H1 (cell line): ENCODE measurements at regions not wholly inside any gene's neighbourhood (a gene's known extent, or its start where the extent isn't known, plus 50 kb on each side); places are given as distances from the start of the nearest gene placed in this dataset.

Experiments used
- CTCF ChIA-PET: fragments of 300-600 bp; sonication (Branson Sonifier 250); formaldehyde crosslinking; loops from one replicate; lab custom pipeline; 2021; ENCODE audit not compliant: partially characterized antibody; lab: Charles Lee
- POLR2A ChIA-PET: fragments of 300-600 bp; sonication (Branson Sonifier 250); formaldehyde crosslinking; loops from one replicate; lab custom pipeline; 2021; ENCODE audit warnings: inconsistent platforms; ENCODE audit not compliant: partially characterized antibody; lab: Charles Lee
- DNase-seq, 2 experiments: peaks; one replicate each; pipeline versions ENCODE4 v3.0.0 to v3.0.0-alpha.2; 2010 to 2022; ENCODE audit warnings: low spot score in 2 of 2, low read depth in 1 of 2, mixed read lengths in 1 of 2
- FAIRE-seq: peaks from 2 replicates; lab custom pipeline; 2011; peaks lifted over from hg19 to GRCh38; lab: Jason Lieb, UNC
- H2AFZ ChIP-seq: 2 replicates; pipeline ENCODE4 v1.8.1; 2012; ENCODE audit warnings: low read length, inconsistent platforms
- H2AK5ac ChIP-seq: 2 replicates; pipeline ENCODE4 v1.6.1; 2013; ENCODE audit warnings: low read depth, low read length
- H2BK120ac ChIP-seq: replicated peaks from 2 replicates; pipeline ENCODE3; 2013; ENCODE audit warnings: low read depth, low read length, inconsistent platforms
- H2BK12ac ChIP-seq: 2 replicates; pipeline ENCODE4 v1.6.1; 2013; ENCODE audit warnings: low read depth, low read length
- H2BK15ac ChIP-seq: 2 replicates; pipeline ENCODE4 v1.6.1; 2013; ENCODE audit warnings: low read length
- H2BK20ac ChIP-seq: 2 replicates; pipeline ENCODE4 v1.6.1; 2013; ENCODE audit warnings: low read length
- H2BK5ac ChIP-seq: 2 replicates; pipeline ENCODE4 v1.6.1; 2013; ENCODE audit warnings: low read depth, low read length
- H3K14ac ChIP-seq: 2 replicates; pipeline ENCODE4 v1.6.1; 2013; ENCODE audit warnings: inconsistent platforms; ENCODE audit not compliant: insufficient read length
- H3K18ac ChIP-seq: 2 replicates; pipeline ENCODE4 v1.6.1; 2013; ENCODE audit warnings: low read length; ENCODE audit errors: extremely low read depth
- H3K23ac ChIP-seq: 2 replicates; pipeline ENCODE4 v1.6.1; 2013; ENCODE audit warnings: inconsistent platforms; ENCODE audit not compliant: insufficient read length
- H3K23me2 ChIP-seq: 2 replicates; pipeline ENCODE4 v1.6.1; 2013; ENCODE audit warnings: low read depth, low read length
- H3K27ac ChIP-seq: 2 replicates; pipeline ENCODE4 v1.6.1; 2011; ENCODE audit warnings: low read depth, low read length, inconsistent platforms
- H3K27me3 ChIP-seq, 4 experiments: replicated peaks in 1 of 4; 1 replicate in 1 of 4; 2 replicates in 3 of 4; pipeline versions ENCODE4 v1.6.1 to v1.8.1; 2011 to 2013; ENCODE audit warnings: low read length in 3 of 4, mild to moderate bottlenecking in 3 of 4, inconsistent platforms in 2 of 4, mixed read lengths in 2 of 4, moderate library complexity in 1 of 4; ENCODE audit not compliant: control insufficient read depth in 3 of 4, insufficient read depth in 3 of 4; ENCODE audit errors: extremely low read depth in 1 of 4
- H3K36me3 ChIP-seq, 4 experiments: 2 replicates each; pipeline versions ENCODE4 v1.6.1 to v1.8.1; 2011 to 2013; ENCODE audit warnings: mild to moderate bottlenecking in 4 of 4, low read length in 3 of 4, moderate library complexity in 2 of 4, control low read depth in 1 of 4, inconsistent platforms in 1 of 4; ENCODE audit not compliant: insufficient read depth in 4 of 4, control insufficient read depth in 2 of 4
- H3K4ac ChIP-seq: replicated peaks from 2 replicates; pipeline ENCODE3; 2013; ENCODE audit warnings: low read length, low read depth, mixed read lengths, inconsistent platforms; ENCODE audit not compliant: insufficient read length
- H3K4me1 ChIP-seq, 4 experiments: replicated peaks in 1 of 4; 1 replicate in 1 of 4; 2 replicates in 3 of 4; pipeline versions ENCODE4 v1.6.1 to v1.8.1; 2011 to 2013; ENCODE audit warnings: low read length in 3 of 4, inconsistent platforms in 2 of 4, mixed read lengths in 1 of 4; ENCODE audit not compliant: insufficient read depth in 4 of 4, control insufficient read depth in 3 of 4
- H3K4me2 ChIP-seq, 2 experiments: 2 replicates each; pipeline versions ENCODE4 v1.6.1 to v1.8.1; 2011 to 2013; ENCODE audit warnings: low read depth in 2 of 2, low read length in 2 of 2, control low read depth in 1 of 2, inconsistent platforms in 1 of 2, mild to moderate bottlenecking in 1 of 2; ENCODE audit not compliant: insufficient read depth in 1 of 2
- H3K4me3 ChIP-seq, 4 experiments: fragments of 200-600, 300-600 bp in 1 of 4; sonication (generic), shearing (Covaris generic), sonication (Bioruptor Twin) in 1 of 4; 2 replicates each; pipeline versions ENCODE4 v1.5.1 to v1.8.1; 2011 to 2016; ENCODE audit warnings: low read length in 4 of 4, low read depth in 3 of 4, control low read depth in 2 of 4, inconsistent platforms in 2 of 4, mild to moderate bottlenecking in 2 of 4, mixed read lengths in 1 of 4, moderate library complexity in 1 of 4; ENCODE audit not compliant: insufficient read depth in 2 of 4; ENCODE audit errors: extremely low read depth in 1 of 4
- H3K56ac ChIP-seq: replicated peaks from 2 replicates; pipeline ENCODE3; 2013; ENCODE audit warnings: low read depth, mild to moderate bottlenecking, mixed read lengths, low read length, inconsistent platforms; ENCODE audit not compliant: insufficient read length
- H3K79me1 ChIP-seq: 2 replicates; pipeline ENCODE4 v1.6.1; 2013; ENCODE audit warnings: low read depth, low read length, control low read depth
- H3K79me2 ChIP-seq, 2 experiments: 2 replicates each; pipeline versions ENCODE4 v1.6.1 to v1.8.1; 2012 to 2013; ENCODE audit warnings: low read length in 2 of 2, mild to moderate bottlenecking in 2 of 2, inconsistent platforms in 1 of 2; ENCODE audit not compliant: insufficient read depth in 2 of 2, control insufficient read depth in 1 of 2
- H3K9ac ChIP-seq, 4 experiments: replicated peaks in 1 of 4; 1 replicate in 1 of 4; 2 replicates in 3 of 4; pipeline versions ENCODE4 v1.6.1 to v1.8.1; 2011 to 2013; ENCODE audit warnings: low read depth in 3 of 4, low read length in 3 of 4, control low read depth in 2 of 4, mild to moderate bottlenecking in 2 of 4, moderate library complexity in 2 of 4, inconsistent platforms in 1 of 4; ENCODE audit errors: extremely low read depth in 1 of 4
- H3K9me3 ChIP-seq, 2 experiments: 2 replicates each; pipeline versions ENCODE4 v1.6.1 to v1.8.1; 2012 to 2013; ENCODE audit warnings: mild to moderate bottlenecking in 2 of 2, moderate library complexity in 2 of 2, control low read depth in 1 of 2, inconsistent platforms in 1 of 2, low read depth in 1 of 2, low read length in 1 of 2, mixed read lengths in 1 of 2; ENCODE audit not compliant: insufficient read depth in 2 of 2
- H4K20me1 ChIP-seq, 2 experiments: replicated peaks in 1 of 2; 2 replicates each; pipeline versions ENCODE3 to v1.8.1; 2011 to 2013; ENCODE audit warnings: inconsistent platforms in 2 of 2, low read length in 2 of 2, mild to moderate bottlenecking in 1 of 2; ENCODE audit not compliant: insufficient read depth in 2 of 2, control insufficient read depth in 1 of 2
- H4K5ac ChIP-seq: 2 replicates; pipeline ENCODE4 v1.6.1; 2013; ENCODE audit warnings: low read length, low read depth, mixed read lengths, inconsistent platforms; ENCODE audit not compliant: insufficient read length
- H4K8ac ChIP-seq: 2 replicates; pipeline ENCODE4 v1.8.0; 2013; ENCODE audit warnings: mild to moderate bottlenecking, moderate library complexity, low read length, inconsistent platforms; ENCODE audit not compliant: insufficient read depth; ENCODE audit errors: extremely low read depth
- H4K91ac ChIP-seq: replicated peaks from 2 replicates; pipeline ENCODE3; 2013; ENCODE audit warnings: low read length, mixed read lengths, inconsistent platforms; ENCODE audit not compliant: insufficient read length
- ASH2L ChIP-seq: fragments of 200-600, 300-600 bp; sonication (generic); IDR thresholded peaks from one replicate; pipeline ENCODE4 v1.7.1; 2017; ENCODE audit warnings: low read length
- BACH1 ChIP-seq: IDR thresholded peaks from 2 replicates; pipeline ENCODE4 v1.6.1; 2012; ENCODE audit warnings: low read length, improper control_type of control experiment
- CBX5 ChIP-seq: fragments of 300-800, 300-1000 bp; sonication (generic); IDR thresholded peaks from 2 replicates; pipeline ENCODE4 v1.7.1; 2016; ENCODE audit warnings: antibody characterized with exemption, low read length, low read depth
- CEBPB ChIP-seq: IDR thresholded peaks from 2 replicates; pipeline ENCODE4 v1.6.1; 2012; ENCODE audit warnings: low read depth, low read length
- CHD1 ChIP-seq: IDR thresholded peaks from 2 replicates; pipeline ENCODE4 v1.6.1; 2012; ENCODE audit warnings: low read depth, low read length, improper control_type of control experiment
- CHD2 ChIP-seq: IDR thresholded peaks from 2 replicates; pipeline ENCODE4 v1.6.1; 2012; ENCODE audit warnings: low read length, improper control_type of control experiment
- HDAC6 ChIP-seq: IDR thresholded peaks from one replicate; pipeline ENCODE4 v1.7.1; 2012; ENCODE audit warnings: low read depth, mild to moderate bottlenecking, inconsistent platforms, low read length, moderate library complexity
- KDM1A ChIP-seq: fragments of 200-600, 300-600 bp; sonication (generic); IDR thresholded peaks from 2 replicates; pipeline ENCODE4 v1.7.1; 2016; ENCODE audit warnings: mild to moderate bottlenecking, low read length, borderline replicate concordance
- SIX5 ChIP-seq: IDR thresholded peaks from 2 replicates; pipeline ENCODE4 v1.6.1; 2011; ENCODE audit warnings: mild to moderate bottlenecking, low read depth, low read length

- Histone ChIP-seq H3K4me2 (no peak overlapping the region), H2BK12ac (no peak overlapping the region), H4K5ac (no peak overlapping the region), H3K79me2 (no peaks in the 10 kb centered on the region), H4K8ac (no peak overlapping the region), H3K27ac (no peak overlapping the region), H3K4me3 (no peak overlapping the region), H3K4me1 (no peaks in the 10 kb centered on the region), H4K20me1 (no peaks in the 10 kb centered on the region), H3K56ac (no peak overlapping the region), H3K9me3 (no peaks in the 10 kb centered on the region; a peak in 1 of 4 replicates), H2BK20ac (no peak overlapping the region), H4K91ac (no peak overlapping the region), H3K23me2 (no peaks in the 10 kb centered on the region), H2AFZ (no peak overlapping the region), H2AK5ac (no peak overlapping the region), H2BK15ac (no peak overlapping the region), H3K27me3 (no peaks in the 10 kb centered on the region), H3K79me1 (no peaks in the 10 kb centered on the region), H3K23ac (no peak overlapping the region), H2BK5ac (no peak overlapping the region), H3K4ac (no peak overlapping the region), H3K14ac (no peak overlapping the region), H3K9ac (no peak overlapping the region), H3K36me3 (no peaks in the 10 kb centered on the region), H2BK120ac (no peak overlapping the region), H3K18ac (no peak overlapping the region)
- DNase-seq, result no peak
- ChIA-PET CTCF (no interaction called here), POLR2A (no interaction called here)
- no peak for FAIRE-seq
- TF ChIP-seq CHD2 (no peak), CHD1 (no peak), KDM1A (no peak), HDAC6 (no peak), CBX5 (no peak), CEBPB (no peak), BACH1 (no peak), SIX5 (no peak), ASH2L (no peak)
Measured at GRCh38 chr13:90477216-90477615, 870.3 kb upstream of the MIR17HG start.
